Body of pancreas (tissue), 4 donors: ENCODE measurements at regions not wholly inside any gene's neighbourhood (a gene's known extent, or its start where the extent isn't known, plus 50 kb on each side); places are given as distances from the start of the nearest gene placed in this dataset.

Experiments
- ATAC-seq: fragments of 150-250 bp; one replicate; pipeline ENCODE4 v1.9.1; 2016
- DNase-seq, 4 donors: peaks; one replicate each; pipeline ENCODE4 v3.0.0-alpha.2; 2019
- H3K27ac ChIP-seq, 4 donors: fragments of 200-600 bp; sonication (generic); 1 replicate in 3 of 4; 2 replicates in 1 of 4; pipeline versions ENCODE4 v1.5.1 to v1.6.1; 2016 to 2019; ENCODE audit warnings: mild to moderate bottlenecking in 1 of 4, mixed read lengths in 1 of 4, moderate library complexity in 1 of 4
- H3K27me3 ChIP-seq, 2 donors: fragments of 200-600 bp; sonication (generic); one replicate each; pipeline ENCODE4 v1.6.0; 2016; ENCODE audit warnings: mild to moderate bottlenecking in 1 of 2
- H3K36me3 ChIP-seq, 2 donors: fragments of 200-600 bp; sonication (generic); replicated peaks in 1 of 2; 2 replicates each; pipeline ENCODE4 v1.5.1; 2016; ENCODE audit warnings: low read depth in 2 of 2; ENCODE audit not compliant: insufficient read depth in 1 of 2
- H3K4me1 ChIP-seq: fragments of 200-600 bp; sonication (generic); one replicate; pipeline ENCODE4 v1.6.0; 2016
- H3K4me3 ChIP-seq, 2 donors: fragments of 200-600 bp; sonication (generic); 1 replicate in 1 of 2; 2 replicates in 1 of 2; pipeline ENCODE4 v1.5.1; 2016 to 2019
- H3K9me3 ChIP-seq, 3 donors: fragments of 200-600 bp; sonication (generic); 1 replicate in 2 of 3; 2 replicates in 1 of 3; pipeline ENCODE4 v1.5.1; 2016
- CTCF ChIP-seq, 7 experiments: fragments of 450-650 bp in 4 of 7; fragments of 200-600 bp in 3 of 7; sonication (generic) in 3 of 7; IDR thresholded peaks; one replicate each; pipeline ENCODE4 v1.5.1; 2016 to 2019; ENCODE audit warnings: antibody characterized with exemption in 7 of 7
- POLR2A ChIP-seq, 3 donors: fragments of 450-650 bp; IDR thresholded peaks; one replicate each; pipeline ENCODE4 v1.6.1; 2016; ENCODE audit warnings: antibody characterized with exemption in 3 of 3, mild to moderate bottlenecking in 2 of 3
- WGBS, 2 donors: methylation state at CpG; one replicate each; pipeline ENCODE4 v1.1.5; 2017; 5-methylcytosine and 5-hydroxymethylcytosine counted together
- intact Hi-C: fragments of 100-400 bp; cut with DNase I; formaldehyde crosslinking; loops from one replicate; pipeline ENCODE4 v1.15.1; 2023

GRCh38 chr10:2128991-2129390 is 391.7 kb upstream of the ADARB2 start:
- H3K4me1 ChIP-seq, result no peaks in the 10 kb centered on the region
- DNase-seq (no peak), ATAC-seq (no peak)
- intact Hi-C loops, result no loop called here
- H3K27ac ChIP-seq, result no peak overlapping the region
- 85 to 86% methylated on average over 3 of the region's 3 CpGs for WGBS, 2 donors
- no peaks in the 10 kb centered on the region for H3K9me3 ChIP-seq
- H3K4me3 ChIP-seq, result no peak overlapping the region
- H3K27me3 ChIP-seq, result no peaks in the 10 kb centered on the region
- H3K36me3 ChIP-seq, result no peaks in the 10 kb centered on the region
- TF ChIP-seq CTCF (IDR thresholded peaks at IDR 0.05) (no peak), POLR2A (IDR thresholded peaks at IDR 0.05) (no peak)

- H3K27me3 ChIP-seq, result no peaks in the 10 kb centered on the region
- ATAC-seq (no peak), DNase-seq (no peak)
- no peaks in the 10 kb centered on the region for H3K4me1 ChIP-seq
- no peaks in the 10 kb centered on the region for H3K9me3 ChIP-seq
- TF ChIP-seq CTCF (IDR thresholded peaks at IDR 0.05), result no peak
- TF ChIP-seq POLR2A (IDR thresholded peaks at IDR 0.05), result no peak
- 71 to 75% methylated on average over 11 of the region's 11 CpGs for WGBS, 2 donors
- H3K36me3 ChIP-seq, result no peaks in the 10 kb centered on the region
- H3K27ac ChIP-seq, result no peak overlapping the region
- no peak overlapping the region for H3K4me3 ChIP-seq
- intact Hi-C loops, result no loop called here
Measured at GRCh38 chr10:2124135-2124534, 386.8 kb upstream of the ADARB2 start.

- Histone ChIP-seq H3K4me3 (no peak overlapping the region), H3K9me3 (no peaks in the 10 kb centered on the region), H3K27ac (no peak overlapping the region), H3K4me1 (no peaks in the 10 kb centered on the region), H3K27me3 (no peaks in the 10 kb centered on the region), H3K36me3 (no peaks in the 10 kb centered on the region)
- WGBS, 2 donors, result 73 to 76% methylated on average over 8 of the region's 8 CpGs
- ATAC-seq, result no peak
- no peak for DNase-seq
- no peak for TF ChIP-seq CTCF (IDR thresholded peaks at IDR 0.05)
- TF ChIP-seq POLR2A (IDR thresholded peaks at IDR 0.05), result no peak
- intact Hi-C loops, result no loop called here
Measured at GRCh38 chr10:2122431-2123124, 385.3 kb upstream of the ADARB2 start.

- Histone ChIP-seq H3K9me3 (no peaks in the 10 kb centered on the region), H3K36me3 (no peaks in the 10 kb centered on the region), H3K4me1 (no peaks in the 10 kb centered on the region), H3K4me3 (no peak overlapping the region), H3K27ac (no peak overlapping the region), H3K27me3 (no peaks in the 10 kb centered on the region)
- intact Hi-C loops, result no loop called here
- no peak for TF ChIP-seq POLR2A (IDR thresholded peaks at IDR 0.05)
- no peak for TF ChIP-seq CTCF (IDR thresholded peaks at IDR 0.05)
- ATAC-seq, result no peak
- 39 to 40% methylated on average over 5 of the region's 5 CpGs for WGBS, 2 donors
- no peak for DNase-seq
Measured at GRCh38 chr10:2121929-2122328, 384.6 kb upstream of the ADARB2 start.

- Histone ChIP-seq H3K4me1 (no peaks in the 10 kb centered on the region), H3K9me3 (no peaks in the 10 kb centered on the region), H3K4me3 (no peak overlapping the region), H3K36me3 (no peaks in the 10 kb centered on the region), H3K27me3 (no peaks in the 10 kb centered on the region), H3K27ac (no peak overlapping the region)
- intact Hi-C loops, result no loop called here
- WGBS, 2 donors, result 35 to 65% methylated on average over 1 of the region's 1 CpG
- DNase-seq (no peak), ATAC-seq (no peak)
- TF ChIP-seq POLR2A (IDR thresholded peaks at IDR 0.05) (no peak), CTCF (IDR thresholded peaks at IDR 0.05) (no peak)
Measured at GRCh38 chr10:2121315-2121714, 384.0 kb upstream of the ADARB2 start.
